ENCODE measurements at regions not wholly inside any gene's neighbourhood (a gene's known extent, or its start where the extent isn't known, plus 50 kb on each side); places are given as distances from the start of the nearest gene placed in this dataset.

DNA sequence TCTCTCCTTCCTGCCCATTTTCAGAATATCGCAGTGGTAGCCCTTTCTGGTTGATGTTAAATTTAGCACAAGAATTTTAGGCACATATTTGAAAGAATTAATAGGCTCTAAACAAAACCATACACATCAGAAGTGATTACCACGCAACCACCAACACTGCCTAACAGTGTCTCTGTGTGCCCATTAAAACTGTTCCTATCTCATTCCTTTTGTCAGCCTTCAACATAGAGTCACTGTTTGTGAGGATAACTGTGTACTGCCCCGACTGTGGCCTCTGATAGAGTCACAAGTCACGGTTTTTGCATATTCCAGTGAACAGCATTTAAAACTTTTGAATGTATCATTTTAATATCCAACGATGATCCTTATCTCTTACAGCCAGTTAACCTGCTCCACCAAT is 116.8 kb upstream of the TNFAIP3 start:
- H3K9me3 Mint-ChIP-seq = no peaks in the 10 kb centered on the region
- no peaks in the 10 kb centered on the region for H3K36me3 Mint-ChIP-seq
- no peak for DNase-seq
- H3K27me3 Mint-ChIP-seq = peaks cover 13% of the 10 kb centered on the region
- H3K27ac Mint-ChIP-seq = no peak overlapping the region
- no peak overlapping the region for H3K4me3 Mint-ChIP-seq
- H3K4me1 Mint-ChIP-seq = peaks cover 6% of the 10 kb centered on the region
- CTCF ChIA-PET = no interaction called here

DNA sequence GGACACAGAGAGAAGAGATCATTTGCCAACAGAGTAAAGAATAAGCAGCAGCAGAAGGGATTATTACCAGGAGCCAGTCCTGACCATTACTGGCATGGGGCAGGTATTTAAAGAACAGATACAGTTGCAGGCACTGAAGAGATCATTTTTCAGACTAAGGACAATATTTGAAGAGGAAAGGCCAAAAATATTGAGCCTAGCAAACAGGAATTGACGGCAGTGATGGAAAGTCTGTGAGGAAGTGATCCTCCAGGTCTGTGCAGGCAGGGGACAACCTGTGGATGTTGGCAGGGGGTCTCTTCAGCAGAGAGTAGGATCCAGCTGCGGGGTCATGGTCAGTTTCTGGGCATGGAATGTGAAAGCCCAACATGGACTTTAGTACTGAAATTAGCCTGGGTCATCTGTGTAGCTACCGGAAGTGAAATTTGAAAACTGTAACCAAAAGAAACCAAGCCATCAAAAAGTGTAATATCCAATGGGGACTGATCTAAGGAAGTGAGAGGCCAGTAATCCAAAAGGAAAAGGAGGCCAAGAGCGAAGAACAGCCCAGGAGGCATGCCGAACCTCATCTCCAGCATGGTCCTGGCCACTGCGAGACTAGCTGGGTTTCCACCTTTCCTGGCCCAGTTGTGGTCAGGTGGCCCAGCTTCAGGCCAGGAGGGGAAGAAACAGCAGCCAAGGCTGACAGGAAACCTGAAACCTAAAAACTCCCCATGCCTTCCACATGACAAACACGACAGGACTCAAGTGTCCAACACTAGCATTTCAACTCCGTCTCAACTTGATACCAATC is 115.1 kb upstream of the TNFAIP3 start:
- Mint-ChIP-seq H3K4me3 (no peak overlapping the region), H3K36me3 (no peaks in the 10 kb centered on the region), H3K9me3 (no peaks in the 10 kb centered on the region), H3K27me3 (peaks cover 12% of the 10 kb centered on the region), H3K27ac (no peak overlapping the region), H3K4me1 (peaks cover 8% of the 10 kb centered on the region)
- CTCF ChIA-PET = interaction anchor here (1.4 kb wide), 1 partner anchor 9 kb away, joined by 4 read pairs; no protein-coding TSS in a partner anchor
- DNase-seq = no peak

DNA sequence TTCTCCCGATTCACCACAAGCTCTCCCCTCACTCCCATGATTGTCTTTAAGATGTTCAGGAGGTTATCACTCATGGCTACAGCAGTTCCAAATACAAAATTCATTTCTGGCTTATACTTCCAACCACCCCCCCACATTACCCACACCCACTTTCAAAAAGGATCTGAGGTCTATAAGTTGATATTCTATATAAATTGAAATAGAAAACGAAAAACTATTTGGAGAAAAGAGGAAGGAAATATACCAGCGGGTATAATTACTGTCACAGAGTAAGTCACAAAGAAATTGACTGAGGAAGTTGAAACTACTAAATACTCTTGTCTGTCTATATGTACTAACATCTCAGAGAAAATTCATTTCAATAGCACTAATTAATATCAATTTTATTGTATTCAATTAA is 112.7 kb upstream of the TNFAIP3 start:
- H3K4me1 Mint-ChIP-seq = peaks cover 8% of the 10 kb centered on the region
- CTCF ChIA-PET = no interaction called here

DNA sequence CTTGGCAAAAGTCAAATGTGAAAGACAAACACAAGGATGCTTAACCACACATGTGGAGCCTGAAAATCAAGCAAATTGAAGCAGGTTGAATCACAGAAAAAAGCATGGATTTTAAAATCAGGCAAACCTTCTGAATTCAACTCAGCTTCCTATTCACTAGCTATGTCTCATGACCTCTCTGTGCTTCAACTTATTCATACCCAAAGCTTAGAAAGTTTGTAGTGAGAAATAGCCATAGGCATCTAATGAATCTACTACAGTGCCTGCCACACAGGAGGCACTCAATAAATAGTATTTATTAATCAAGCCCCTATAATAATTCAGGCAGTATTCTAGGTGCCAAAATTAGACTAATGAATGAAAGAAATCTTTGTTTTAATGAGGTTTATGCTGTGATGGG is 112.2 kb upstream of the TNFAIP3 start:
- CTCF ChIA-PET = no interaction called here
- Mint-ChIP-seq H3K4me1 (peaks cover 8% of the 10 kb centered on the region), H3K27me3 (peaks cover 9% of the 10 kb centered on the region), H3K9me3 (no peaks in the 10 kb centered on the region), H3K36me3 (peaks cover 2% of the 10 kb centered on the region), H3K27ac (no peak overlapping the region), H3K4me3 (no peak overlapping the region)
- DNase-seq = no peak

More for the DNA sequence above, 112.7 kb upstream of the TNFAIP3 start:
- Mint-ChIP-seq H3K27me3 (peaks cover 9% of the 10 kb centered on the region), H3K9me3 (no peaks in the 10 kb centered on the region), H3K4me3 (no peak overlapping the region), H3K36me3 (peaks cover 2% of the 10 kb centered on the region), H3K27ac (no peak overlapping the region)
- no peak for DNase-seq

DNA sequence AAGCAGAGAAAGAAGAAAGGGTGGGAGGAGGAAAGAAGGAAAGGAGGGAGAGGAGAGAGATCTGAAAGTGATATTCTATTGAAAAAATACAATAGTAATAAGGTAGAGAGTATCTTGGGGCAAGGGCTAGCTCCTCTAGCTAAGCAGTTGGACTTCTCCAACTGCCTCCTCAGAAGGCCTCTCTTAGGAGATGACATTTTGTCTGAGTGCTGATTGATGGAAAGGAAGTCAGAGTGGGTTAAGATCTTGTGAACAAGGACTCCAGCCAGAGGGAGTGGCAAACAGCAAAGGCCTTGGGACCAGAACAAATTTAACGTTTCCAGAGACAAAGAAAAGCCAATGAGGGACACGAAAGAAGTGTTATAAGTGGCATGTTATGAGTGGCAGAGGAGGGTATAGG is 111.8 kb upstream of the TNFAIP3 start:
- H3K27me3 Mint-ChIP-seq = peaks cover 9% of the 10 kb centered on the region
- H3K36me3 Mint-ChIP-seq = peaks cover 2% of the 10 kb centered on the region
- CTCF ChIA-PET = no interaction called here
- H3K9me3 Mint-ChIP-seq = no peaks in the 10 kb centered on the region
- peaks cover 8% of the 10 kb centered on the region for H3K4me1 Mint-ChIP-seq
- DNase-seq = no peak
- H3K27ac Mint-ChIP-seq = no peak overlapping the region
- H3K4me3 Mint-ChIP-seq = no peak overlapping the region

DNA sequence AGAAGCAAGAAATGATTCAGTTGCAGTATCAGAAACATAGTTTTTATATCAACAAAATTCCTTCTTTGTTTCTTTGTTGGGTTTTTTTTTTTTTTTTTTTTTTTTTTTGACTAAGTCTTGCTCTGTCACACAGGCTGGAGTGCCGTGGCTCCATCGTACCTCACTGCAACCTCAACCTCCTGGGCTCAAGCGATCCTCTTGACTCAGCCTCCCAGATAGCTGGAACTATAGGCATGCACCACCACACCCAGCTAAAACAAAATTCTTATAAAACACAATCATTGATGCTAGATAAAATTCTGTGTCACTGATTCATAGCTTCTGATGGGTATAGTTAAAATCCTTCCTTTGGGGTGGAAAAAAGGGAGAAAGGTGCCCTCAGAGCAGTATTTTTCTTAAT is 110.3 kb upstream of the TNFAIP3 start:
- H3K9me3 Mint-ChIP-seq = no peaks in the 10 kb centered on the region
- CTCF ChIA-PET = no interaction called here
- peaks cover 8% of the 10 kb centered on the region for H3K4me1 Mint-ChIP-seq
- peaks cover 9% of the 10 kb centered on the region for H3K27me3 Mint-ChIP-seq
- no peak for DNase-seq
- H3K36me3 Mint-ChIP-seq = peaks cover 2% of the 10 kb centered on the region
- no peak overlapping the region for H3K4me3 Mint-ChIP-seq
- no peak overlapping the region for H3K27ac Mint-ChIP-seq

DNA sequence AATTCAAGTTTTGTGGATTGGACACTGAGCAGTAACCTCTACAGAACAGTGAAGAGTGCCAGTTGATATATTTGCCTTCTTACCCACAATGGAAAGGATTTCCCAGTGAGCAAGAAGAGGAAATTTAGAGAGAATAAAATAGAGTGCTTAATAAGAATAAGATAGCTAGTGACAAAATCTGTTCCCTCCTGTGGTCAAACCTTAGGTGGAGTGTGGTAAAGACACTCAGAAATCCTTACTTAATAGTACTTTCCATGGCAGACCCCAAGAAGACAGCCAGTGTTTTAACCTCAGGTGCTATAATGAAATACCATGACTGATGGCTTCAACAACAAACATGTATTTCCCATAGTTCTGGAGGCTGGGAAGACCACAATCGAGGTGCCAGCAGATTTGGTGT is 108.4 kb upstream of the TNFAIP3 start:
- Mint-ChIP-seq H3K9me3 (no peaks in the 10 kb centered on the region), H3K27ac (no peak overlapping the region), H3K4me1 (peaks cover 8% of the 10 kb centered on the region), H3K4me3 (no peak overlapping the region), H3K36me3 (peaks cover 2% of the 10 kb centered on the region), H3K27me3 (peaks cover under 1% of the 10 kb centered on the region)
- no peak for DNase-seq
- CTCF ChIA-PET = interaction anchor here (1.0 kb wide), 2 partner anchors 9 to 100 kb away, joined by 3 to 4 read pairs; no protein-coding TSS in a partner anchor

DNA sequence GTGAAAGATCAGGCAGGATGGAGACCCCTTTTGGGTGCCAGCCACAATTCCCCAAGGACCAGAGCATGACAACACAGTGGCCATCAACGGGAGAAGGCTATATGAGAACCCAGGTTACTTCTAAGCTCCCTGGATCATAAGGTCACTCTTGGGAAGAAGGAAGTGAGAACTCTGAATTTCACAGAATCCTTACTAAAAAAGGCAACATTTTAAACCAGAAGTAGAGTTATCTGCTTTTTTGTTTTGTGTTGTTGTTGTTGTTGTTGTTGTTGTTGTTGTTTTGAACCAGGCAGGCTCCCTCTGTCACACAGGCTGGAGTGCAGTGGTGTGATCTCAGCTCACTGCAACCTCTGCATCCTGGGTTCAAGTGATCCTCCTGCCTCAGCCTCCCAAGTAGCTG is 107.4 kb upstream of the TNFAIP3 start:
- Mint-ChIP-seq H3K36me3 (peaks cover 2% of the 10 kb centered on the region), H3K9me3 (no peaks in the 10 kb centered on the region), H3K27me3 (no peaks in the 10 kb centered on the region), H3K4me3 (no peak overlapping the region), H3K4me1 (peaks cover 8% of the 10 kb centered on the region), H3K27ac (no peak overlapping the region)
- CTCF ChIA-PET = interaction anchor here (1.0 kb wide), 1 partner anchor 10 kb away, joined by 3 read pairs; no protein-coding TSS in a partner anchor
- no peak for DNase-seq

DNA sequence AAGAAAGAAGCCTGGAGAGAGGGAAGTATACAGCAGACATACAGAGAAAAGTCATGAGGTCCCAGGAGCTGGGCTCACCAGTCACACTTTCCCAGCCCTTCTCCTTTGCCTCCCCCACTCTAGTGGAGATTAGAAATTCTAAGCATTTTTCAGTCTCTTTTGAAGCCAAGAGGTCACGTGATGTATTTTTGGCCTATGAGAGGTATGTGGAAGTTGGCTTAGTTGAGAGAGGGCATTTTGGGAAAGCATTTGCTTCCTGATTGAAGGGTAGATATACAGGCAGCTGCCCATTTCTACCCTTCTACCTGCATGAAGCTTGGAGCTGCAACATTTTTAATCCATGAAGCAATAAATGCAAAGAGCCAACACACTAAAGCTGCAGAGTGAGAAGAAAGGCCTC is 106.0 kb upstream of the TNFAIP3 start:
- no peak overlapping the region for H3K27ac Mint-ChIP-seq
- no peak for DNase-seq
- CTCF ChIA-PET = interaction anchor here (0.8 to 1.5 kb wide), 3 partner anchors 9 to 34 kb away, joined by 3 to 4 read pairs (median 3); no protein-coding TSS in a partner anchor
- H3K36me3 Mint-ChIP-seq = peaks cover 2% of the 10 kb centered on the region
- H3K9me3 Mint-ChIP-seq = no peaks in the 10 kb centered on the region
- no peak overlapping the region for H3K4me3 Mint-ChIP-seq
- H3K27me3 Mint-ChIP-seq = no peaks in the 10 kb centered on the region
- H3K4me1 Mint-ChIP-seq = no peaks in the 10 kb centered on the region

DNA sequence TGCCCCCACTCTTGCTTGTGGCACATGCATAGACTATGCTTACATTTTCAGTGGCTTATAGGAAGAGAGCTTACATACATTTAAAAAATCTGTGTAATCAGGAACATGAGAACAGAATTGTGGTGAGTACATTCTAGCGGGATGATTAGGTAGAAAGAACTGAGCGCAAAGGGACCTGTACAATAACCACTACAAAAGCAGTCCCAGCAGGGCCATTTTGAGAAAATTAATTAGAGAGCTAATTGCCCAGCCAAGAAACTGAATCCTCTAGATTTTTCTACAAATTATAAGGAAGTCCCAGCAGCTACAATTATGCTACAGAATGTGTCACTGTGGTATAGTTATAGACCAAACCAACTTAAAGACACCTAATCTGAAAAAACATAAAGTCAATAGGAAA is 105.6 kb upstream of the TNFAIP3 start:
- Mint-ChIP-seq H3K9me3 (no peaks in the 10 kb centered on the region), H3K27ac (no peak overlapping the region), H3K36me3 (peaks cover 2% of the 10 kb centered on the region), H3K4me3 (no peak overlapping the region), H3K4me1 (peaks cover under 1% of the 10 kb centered on the region), H3K27me3 (no peaks in the 10 kb centered on the region)
- no peak for DNase-seq
- CTCF ChIA-PET = interaction anchor here (0.6 to 1.5 kb wide), 5 partner anchors 10 to 105 kb away, joined by 3 to 4 read pairs (median 3); partner anchors contain the start of gene TNFAIP3

DNA sequence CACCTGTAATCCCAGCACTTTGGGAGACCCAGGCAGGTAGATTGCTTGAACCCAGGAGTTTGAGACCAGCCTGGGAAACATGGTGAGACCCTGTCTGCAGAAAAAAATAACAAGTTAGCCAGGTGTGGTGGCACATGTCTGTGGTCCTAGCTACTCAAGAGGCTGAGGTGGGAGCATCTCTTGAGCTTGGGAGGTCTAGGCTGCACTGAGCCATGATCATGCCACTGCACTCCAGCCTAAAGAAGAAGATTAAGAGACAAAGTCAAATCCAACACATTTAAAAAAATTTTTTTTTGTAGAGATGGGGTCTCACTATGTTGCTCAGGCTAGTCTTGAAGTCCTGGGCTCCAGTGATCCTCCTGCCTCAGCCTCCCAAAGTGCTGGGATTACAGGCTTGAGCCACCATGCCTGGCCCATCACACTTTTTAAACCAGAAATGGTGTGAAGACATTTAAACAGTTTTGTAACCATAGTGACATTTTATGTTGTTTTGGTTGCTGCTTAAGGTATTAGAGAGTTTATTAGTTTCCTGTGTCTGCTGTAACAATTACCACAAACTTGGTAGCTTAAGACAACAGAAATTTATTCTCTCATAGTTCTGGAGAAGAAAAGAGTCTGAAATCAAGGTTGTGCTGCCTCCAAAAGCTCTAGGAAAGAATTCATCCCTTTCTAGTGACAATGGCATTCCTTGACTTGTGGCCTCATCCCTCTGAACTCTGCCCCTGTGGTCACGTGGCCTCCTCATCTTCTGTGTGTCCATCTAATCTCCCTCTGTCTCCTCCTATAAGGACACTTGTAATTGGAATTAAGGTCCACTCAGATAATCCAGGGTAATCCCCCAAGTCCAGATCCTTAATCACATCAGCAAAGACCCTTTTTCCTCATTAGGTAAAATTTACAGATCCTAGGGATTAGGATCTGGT is 104.6 kb upstream of the TNFAIP3 start:
- no peaks in the 10 kb centered on the region for H3K9me3 Mint-ChIP-seq
- no peak overlapping the region for H3K27ac Mint-ChIP-seq
- peaks cover 10% of the 10 kb centered on the region for H3K4me1 Mint-ChIP-seq
- no peak overlapping the region for H3K4me3 Mint-ChIP-seq
- H3K36me3 Mint-ChIP-seq = peaks cover 2% of the 10 kb centered on the region
- CTCF ChIA-PET = interaction anchor here (0.6 to 1.2 kb wide), 3 partner anchors 11 to 104 kb away, joined by 3 to 4 read pairs (median 3); partner anchors contain the start of gene TNFAIP3
- no peak for DNase-seq
- no peaks in the 10 kb centered on the region for H3K27me3 Mint-ChIP-seq

DNA sequence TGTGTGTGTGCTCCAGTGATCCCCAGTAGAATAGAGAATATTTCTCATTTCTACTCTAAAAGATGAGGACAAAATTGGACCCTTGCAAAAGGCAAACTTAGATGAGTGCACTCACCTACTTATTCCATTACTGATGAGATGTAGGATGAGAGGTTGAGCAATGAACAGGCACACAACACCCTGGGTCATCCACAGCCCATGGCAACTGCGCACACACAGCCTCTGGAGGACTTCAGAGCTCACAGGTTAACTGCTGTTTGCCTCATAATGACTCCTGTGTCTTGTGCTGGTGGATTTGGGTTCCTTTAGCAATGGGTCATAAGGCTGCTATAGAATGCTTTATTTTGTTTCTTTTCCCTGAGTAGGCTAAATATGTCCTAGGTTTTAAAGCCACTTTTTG is 103.6 kb upstream of the TNFAIP3 start:
- Mint-ChIP-seq H3K27me3 (no peaks in the 10 kb centered on the region), H3K4me3 (no peak overlapping the region), H3K4me1 (peaks cover 20% of the 10 kb centered on the region), H3K27ac (no peak overlapping the region), H3K9me3 (no peaks in the 10 kb centered on the region), H3K36me3 (peaks cover 2% of the 10 kb centered on the region)
- DNase-seq = no peak
- CTCF ChIA-PET = no interaction called here

DNA sequence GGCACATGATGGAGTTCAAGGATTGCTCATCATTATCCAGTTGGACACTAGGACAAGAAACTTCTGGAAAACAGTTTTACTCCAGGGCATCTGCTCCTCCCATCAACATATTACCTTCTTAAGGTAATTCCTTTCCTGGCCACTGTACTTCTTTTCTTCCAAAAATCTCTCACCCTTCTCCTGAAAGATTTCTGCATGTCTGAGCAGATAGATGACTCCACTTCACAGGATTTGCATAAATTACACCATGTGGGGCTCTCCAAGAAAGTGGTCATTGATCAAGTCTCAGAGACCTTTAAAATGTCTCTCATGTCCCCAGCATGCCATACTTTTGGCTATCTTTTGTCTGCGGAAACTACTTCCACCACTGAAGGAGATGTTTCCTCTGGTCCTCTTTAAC is 103.2 kb upstream of the TNFAIP3 start:
- CTCF ChIA-PET = no interaction called here
- no peak overlapping the region for H3K27ac Mint-ChIP-seq
- H3K4me3 Mint-ChIP-seq = no peak overlapping the region
- no peaks in the 10 kb centered on the region for H3K9me3 Mint-ChIP-seq
- DNase-seq = no peak
- H3K27me3 Mint-ChIP-seq = no peaks in the 10 kb centered on the region
- H3K4me1 Mint-ChIP-seq = peaks cover 25% of the 10 kb centered on the region
- peaks cover 2% of the 10 kb centered on the region for H3K36me3 Mint-ChIP-seq

DNA sequence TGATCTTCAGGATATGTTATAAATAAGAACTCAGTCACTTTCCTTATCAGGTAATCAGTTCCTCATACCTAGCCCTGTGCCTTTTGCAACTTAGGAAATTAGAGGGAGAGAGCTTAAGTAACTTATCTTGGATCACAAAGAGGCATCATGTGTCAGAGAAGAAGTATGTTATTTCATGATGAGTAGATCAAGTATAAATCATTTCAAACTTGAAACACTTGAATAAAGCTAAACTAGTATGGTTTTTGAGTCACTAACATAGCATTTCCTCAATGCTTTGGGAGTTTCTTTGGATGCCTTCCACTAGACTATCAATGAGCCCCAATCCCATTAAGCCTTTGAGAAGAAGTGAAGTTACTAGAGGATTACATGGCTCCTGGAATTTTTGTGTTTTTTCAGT is 102.6 kb upstream of the TNFAIP3 start:
- no peak for DNase-seq
- peaks cover 28% of the 10 kb centered on the region for H3K4me1 Mint-ChIP-seq
- H3K36me3 Mint-ChIP-seq = no peaks in the 10 kb centered on the region
- CTCF ChIA-PET = no interaction called here
- H3K27me3 Mint-ChIP-seq = no peaks in the 10 kb centered on the region
- no peak overlapping the region for H3K27ac Mint-ChIP-seq
- H3K4me3 Mint-ChIP-seq = no peak overlapping the region
- no peaks in the 10 kb centered on the region for H3K9me3 Mint-ChIP-seq
